A673 (cell line): ENCODE measurements at regions not wholly inside any gene's neighbourhood (a gene's known extent, or its start where the extent isn't known, plus 50 kb on each side); places are given as distances from the start of the nearest gene placed in this dataset.

Experiments
- BruUV-seq: library from RNA; stranded (reverse); fragments of 400-500 nt; replicated peaks from 2 replicates; lab custom pipeline; 2021; lab: Mats Ljungman, UMichigan
- CTCF ChIA-PET: fragments of 300-600 bp; sonication (Branson Sonifier 250); formaldehyde crosslinking; loops from one replicate; lab custom pipeline; 2022; ENCODE audit warnings: antibody characterized with exemption; lab: Charles Lee
- POLR2A ChIA-PET: fragments of 300-600 bp; sonication (Branson Sonifier 250); formaldehyde crosslinking; loops from one replicate; lab custom pipeline; 2022; ENCODE audit warnings: antibody characterized with exemption; ENCODE audit not compliant: low non-redundant PET; lab: Charles Lee
- DNase-seq: peaks from one replicate; pipeline ENCODE4 v3.0.0-alpha.2; 2015; ENCODE audit warnings: low spot score
- H3K27ac ChIP-seq: fragments of 200-600 bp; sonication (generic); 2 replicates; pipeline ENCODE4 v1.5.1; 2016; ENCODE audit warnings: mixed run types, low read depth, mild to moderate bottlenecking, mixed read lengths, antibody characterized with exemption, low read length; ENCODE audit not compliant: poor library complexity, severe bottlenecking
- H3K27me3 ChIP-seq: fragments of 200-600 bp; sonication (generic); replicated peaks from 2 replicates; pipeline ENCODE4 v1.6.1; 2017; ENCODE audit warnings: mixed run types, low read depth, mild to moderate bottlenecking, mixed read lengths, antibody characterized with exemption, low read length; ENCODE audit not compliant: insufficient read depth, poor library complexity
- H3K36me3 ChIP-seq: fragments of 200-600 bp; sonication (generic); 2 replicates; pipeline ENCODE4 v1.6.1; 2016; ENCODE audit warnings: mixed run types, mild to moderate bottlenecking, mixed read lengths, antibody characterized with exemption, low read length; ENCODE audit not compliant: insufficient read depth, poor library complexity, severe bottlenecking
- H3K4me1 ChIP-seq: fragments of 200-600 bp; sonication (generic); 2 replicates; pipeline ENCODE4 v1.6.1; 2017; ENCODE audit warnings: mixed run types, mild to moderate bottlenecking, mixed read lengths, antibody characterized with exemption, low read length; ENCODE audit not compliant: insufficient read depth, poor library complexity, severe bottlenecking
- H3K4me3 ChIP-seq: fragments of 200-600 bp; sonication (generic); 2 replicates; pipeline ENCODE4 v1.5.1; 2016; ENCODE audit warnings: low read depth, mixed run types, mild to moderate bottlenecking, mixed read lengths, low read length; ENCODE audit not compliant: poor library complexity, severe bottlenecking
- H3K9me3 ChIP-seq: fragments of 200-600 bp; sonication (generic); 2 replicates; pipeline ENCODE4 v1.6.1; 2016; ENCODE audit warnings: mixed run types, low read depth, mild to moderate bottlenecking, mixed read lengths, antibody characterized with exemption, low read length; ENCODE audit not compliant: poor library complexity, severe bottlenecking
- CTCF ChIP-seq: fragments of 300-800, 200-600 bp; sonication (generic); conservative IDR thresholded peaks from 2 replicates; pipeline ENCODE4 v1.5.1; 2017; ENCODE audit warnings: low read depth, mild to moderate bottlenecking, antibody characterized with exemption, low read length, moderate library complexity, mixed read lengths
- EZH2 ChIP-seq: fragments of 200-600 bp; sonication (generic); IDR thresholded peaks from 2 replicates; pipeline ENCODE4 v1.6.1; 2017; ENCODE audit warnings: borderline replicate concordance, low read depth, mild to moderate bottlenecking, mixed read lengths, antibody characterized with exemption, low read length; ENCODE audit not compliant: poor library complexity, severe bottlenecking
- intact Hi-C: fragments of 100-400 bp; cut with micrococcal nuclease; formaldehyde crosslinking; loops from one replicate; pipeline ENCODE4 v1.10.0; 2022; ENCODE audit not compliant: unreplicated experiment

- Histone ChIP-seq H3K4me3 (no peak overlapping the region), H3K36me3 (no peaks in the 10 kb centered on the region), H3K4me1 (no peaks in the 10 kb centered on the region), H3K9me3 (no peaks in the 10 kb centered on the region), H3K27me3 (peaks cover 21% of the 10 kb centered on the region), H3K27ac (no peak overlapping the region)
- no peak for DNase-seq
- ChIA-PET CTCF (no interaction called here), POLR2A (no interaction called here)
- intact Hi-C loops: no loop called here
- TF ChIP-seq EZH2: no peak
- no peak for TF ChIP-seq CTCF
- no TSS peak for BruUV-seq
These were observed 54.9 kb upstream of the C4orf54 start for GRCh38 chr4:99712530-99712929.

GRCh38 chr4:99712099-99712498, 54.5 kb upstream of the C4orf54 start:
- POLR2A ChIA-PET: no interaction called here
- intact Hi-C loops: no loop called here
- Histone ChIP-seq H3K27ac (no peak overlapping the region), H3K4me3 (no peak overlapping the region), H3K36me3 (no peaks in the 10 kb centered on the region), H3K9me3 (no peaks in the 10 kb centered on the region), H3K4me1 (no peaks in the 10 kb centered on the region), H3K27me3 (peaks cover 21% of the 10 kb centered on the region)
- CTCF ChIA-PET: no interaction called here
- TF ChIP-seq CTCF: no peak
- TF ChIP-seq EZH2: no peak
- no peak for DNase-seq
- BruUV-seq: no TSS peak

DNA sequence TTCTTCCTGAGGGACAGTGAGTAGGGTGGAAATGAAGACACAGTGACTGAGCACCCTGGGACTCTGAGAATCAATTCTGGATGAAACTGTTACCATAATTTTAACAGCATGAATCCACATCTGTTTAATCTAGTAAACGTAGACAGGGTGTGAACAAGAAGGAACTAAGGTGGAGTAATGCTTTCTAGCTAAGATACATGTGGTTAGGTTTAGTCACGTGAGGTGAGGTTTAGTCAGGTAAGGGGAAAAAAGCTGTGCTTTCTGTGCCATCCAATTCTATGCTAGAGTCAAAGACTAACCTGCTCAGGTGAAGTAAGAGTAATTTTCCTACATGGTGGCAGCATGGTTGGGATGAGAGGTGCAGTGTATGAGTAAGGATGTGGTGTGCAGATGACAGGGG, 54.0 kb upstream of the C4orf54 start:
- POLR2A ChIA-PET: no interaction called here

More for the DNA sequence above, 54.0 kb upstream of the C4orf54 start:
- Histone ChIP-seq H3K9me3 (no peaks in the 10 kb centered on the region), H3K27me3 (peaks cover 21% of the 10 kb centered on the region), H3K27ac (no peak overlapping the region), H3K4me3 (no peak overlapping the region), H3K36me3 (no peaks in the 10 kb centered on the region), H3K4me1 (no peaks in the 10 kb centered on the region)
- intact Hi-C loops: no loop called here
- TF ChIP-seq CTCF: no peak
- no peak for TF ChIP-seq EZH2
- no peak for DNase-seq
- CTCF ChIA-PET: no interaction called here
- no TSS peak for BruUV-seq
